Right lobe of liver (tissue), 4 donors: ENCODE measurements at regions not wholly inside any gene's neighbourhood (a gene's known extent, or its start where the extent isn't known, plus 50 kb on each side); places are given as distances from the start of the nearest gene placed in this dataset.

Experiments used
- POLR2A ChIP-seq: fragments of 450-650 bp; IDR thresholded peaks from one replicate; pipeline ENCODE4 v1.6.1; 2017; ENCODE audit warnings: antibody characterized with exemption, mild to moderate bottlenecking
- TF ChIP-seq, protein P1 (sequence below), 4 donors: fragments of 200-600 bp in 3 of 4; fragments of 450-650 bp in 1 of 4; IDR thresholded peaks; one replicate each; pipeline versions ENCODE4 v1.5.1 to v1.8.0; 2016 to 2022; ENCODE audit warnings: antibody characterized with exemption in 4 of 4, mild to moderate bottlenecking in 2 of 4
- donor health status: DM: no; HTN: no; CAD: no.
- donor health status: DM: no; HTN: no; CAD: no.
- donor health status: DM: no; HTN: yes; CAD: no.

DNA sequence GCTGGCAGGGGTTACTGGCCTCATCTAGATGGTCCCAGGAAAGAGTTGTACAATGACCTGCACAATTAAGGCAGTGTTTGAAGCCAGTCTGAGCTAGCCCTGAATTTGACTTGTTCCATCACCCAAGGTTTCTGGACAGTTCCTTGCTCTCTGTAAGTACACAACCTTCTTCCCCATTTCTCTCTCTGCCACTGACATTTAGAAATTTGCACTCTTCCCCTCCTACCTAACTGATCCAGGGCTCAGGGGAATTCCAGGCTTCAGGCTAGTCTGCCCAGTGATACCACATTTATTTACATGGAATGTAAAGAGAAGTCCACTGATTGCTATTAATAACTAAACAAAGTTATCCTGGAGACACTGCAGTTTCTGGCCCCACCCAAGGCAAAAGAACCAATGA, 139.0 kb upstream of the GPR26 start:
- no peak for TF ChIP-seq POLR2A
- TF ChIP-seq, protein P1, sequence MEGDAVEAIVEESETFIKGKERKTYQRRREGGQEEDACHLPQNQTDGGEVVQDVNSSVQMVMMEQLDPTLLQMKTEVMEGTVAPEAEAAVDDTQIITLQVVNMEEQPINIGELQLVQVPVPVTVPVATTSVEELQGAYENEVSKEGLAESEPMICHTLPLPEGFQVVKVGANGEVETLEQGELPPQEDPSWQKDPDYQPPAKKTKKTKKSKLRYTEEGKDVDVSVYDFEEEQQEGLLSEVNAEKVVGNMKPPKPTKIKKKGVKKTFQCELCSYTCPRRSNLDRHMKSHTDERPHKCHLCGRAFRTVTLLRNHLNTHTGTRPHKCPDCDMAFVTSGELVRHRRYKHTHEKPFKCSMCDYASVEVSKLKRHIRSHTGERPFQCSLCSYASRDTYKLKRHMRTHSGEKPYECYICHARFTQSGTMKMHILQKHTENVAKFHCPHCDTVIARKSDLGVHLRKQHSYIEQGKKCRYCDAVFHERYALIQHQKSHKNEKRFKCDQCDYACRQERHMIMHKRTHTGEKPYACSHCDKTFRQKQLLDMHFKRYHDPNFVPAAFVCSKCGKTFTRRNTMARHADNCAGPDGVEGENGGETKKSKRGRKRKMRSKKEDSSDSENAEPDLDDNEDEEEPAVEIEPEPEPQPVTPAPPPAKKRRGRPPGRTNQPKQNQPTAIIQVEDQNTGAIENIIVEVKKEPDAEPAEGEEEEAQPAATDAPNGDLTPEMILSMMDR (IDR thresholded peaks at IDR 0.05), result no peak
